Activated naive CD4-positive, alpha-beta T cell treated with anti-CD3 and anti-CD28 coated beads, Interleukin-2, amount 10 ng/mL, durations not matched to agents 7 days and 5 days (primary cell): ENCODE measurements at regions not wholly inside any gene's neighbourhood (a gene's known extent, or its start where the extent isn't known, plus 50 kb on each side); places are given as distances from the start of the nearest gene placed in this dataset.

Experiments
- CTCF ChIA-PET: fragments of 350-600 bp; sonication (Branson Sonifier 250); formaldehyde crosslinking; loops from one replicate; lab custom pipeline; 2021; ENCODE audit warnings: antibody characterized with exemption; lab: Charles Lee
- DNase-seq: peaks from one replicate; pipeline ENCODE4 v3.0.0-alpha.2; 2020
- H3K27ac Mint-ChIP-seq: one replicate; pipeline ENCODE4 v1.8.0; 2021; ENCODE audit warnings: mild to moderate bottlenecking, moderate library complexity, mixed read lengths
- H3K27me3 Mint-ChIP-seq: one replicate; pipeline ENCODE4 v1.8.0; 2021; ENCODE audit warnings: mild to moderate bottlenecking, mixed read lengths
- H3K36me3 Mint-ChIP-seq: one replicate; pipeline ENCODE4 v1.8.0; 2021; ENCODE audit warnings: mixed read lengths
- H3K4me1 Mint-ChIP-seq: one replicate; pipeline ENCODE4 v1.8.0; 2021; ENCODE audit warnings: mixed read lengths
- H3K4me3 Mint-ChIP-seq: one replicate; pipeline ENCODE4 v1.8.0; 2021; ENCODE audit warnings: mild to moderate bottlenecking, moderate library complexity, mixed read lengths
- H3K9me3 Mint-ChIP-seq: one replicate; pipeline ENCODE4 v1.8.0; 2021; ENCODE audit warnings: mixed read lengths

DNA sequence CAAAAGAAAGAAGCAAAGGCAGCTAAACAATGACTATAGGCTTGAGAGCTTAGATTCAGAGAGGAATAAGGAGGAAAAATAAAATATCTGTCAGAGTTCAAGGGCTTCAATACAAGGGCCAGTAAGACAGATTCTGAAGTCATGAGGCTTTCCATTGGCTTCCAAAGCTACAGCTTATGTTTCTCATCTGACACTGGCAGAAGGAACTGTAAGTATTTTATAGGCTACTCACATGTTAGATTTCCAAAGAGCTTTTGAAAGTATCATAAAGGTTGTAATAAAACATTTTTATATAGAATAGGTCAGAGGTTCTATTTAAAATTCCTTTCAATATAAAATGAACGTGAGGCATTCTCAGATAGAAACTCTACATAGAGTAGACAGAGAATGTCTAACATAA, 746.6 kb upstream of the NXPH2 start:
- DNase-seq: no peak

DNA sequence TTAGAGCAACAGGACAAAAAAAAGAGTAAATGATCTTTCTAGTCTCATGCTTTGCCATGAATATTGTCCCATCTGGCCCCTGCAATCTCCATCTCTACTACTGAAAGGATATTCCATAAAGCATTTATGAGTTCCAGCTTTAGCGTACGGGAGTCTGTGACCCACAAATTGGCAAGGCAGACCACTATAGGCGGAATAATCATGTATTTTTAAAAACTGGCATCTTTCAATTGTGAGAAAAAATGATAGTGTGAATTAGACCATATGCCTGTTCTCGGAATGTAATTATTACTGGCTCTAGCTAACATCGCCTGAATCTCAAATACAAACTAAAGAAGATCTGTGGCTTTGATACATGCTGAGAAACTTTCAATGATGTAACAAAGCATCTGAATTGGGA, 738.1 kb upstream of the NXPH2 start:
- H3K4me3 Mint-ChIP-seq: no peak overlapping the region
- no peak for DNase-seq
- H3K27ac Mint-ChIP-seq: no peak overlapping the region
- peaks cover 2% of the 10 kb centered on the region for H3K9me3 Mint-ChIP-seq
- no peaks in the 10 kb centered on the region for H3K4me1 Mint-ChIP-seq
- H3K36me3 Mint-ChIP-seq: no peaks in the 10 kb centered on the region
- no peaks in the 10 kb centered on the region for H3K27me3 Mint-ChIP-seq
- CTCF ChIA-PET: no interaction called here

More for the DNA sequence above, 746.6 kb upstream of the NXPH2 start:
- Mint-ChIP-seq H3K27ac (no peak overlapping the region), H3K9me3 (peaks cover 4% of the 10 kb centered on the region), H3K4me3 (no peak overlapping the region), H3K4me1 (no peaks in the 10 kb centered on the region), H3K27me3 (no peaks in the 10 kb centered on the region), H3K36me3 (no peaks in the 10 kb centered on the region)
- CTCF ChIA-PET: no interaction called here

DNA sequence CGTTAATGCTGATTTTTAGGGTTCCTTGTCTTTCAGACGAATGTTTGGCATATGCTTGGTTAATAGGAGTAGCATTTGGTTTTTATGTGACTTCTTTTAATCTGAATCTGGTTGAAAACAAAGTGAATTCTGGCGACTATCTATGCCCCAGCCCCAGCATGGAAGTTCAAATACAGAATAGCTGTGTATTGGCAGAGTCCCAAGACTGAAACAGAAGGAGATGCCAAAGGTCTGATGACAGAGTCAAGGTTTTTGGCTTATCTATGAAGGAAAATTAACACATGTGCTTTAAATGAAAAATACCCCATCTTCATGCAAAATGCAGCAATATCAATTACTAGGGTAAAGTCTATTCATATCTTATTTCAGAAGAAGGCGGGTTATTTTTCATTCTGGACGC, 734.8 kb upstream of the NXPH2 start:
- Mint-ChIP-seq H3K36me3 (no peaks in the 10 kb centered on the region), H3K27me3 (no peaks in the 10 kb centered on the region), H3K4me3 (no peak overlapping the region), H3K9me3 (peaks cover 2% of the 10 kb centered on the region), H3K4me1 (no peaks in the 10 kb centered on the region), H3K27ac (no peak overlapping the region)
- CTCF ChIA-PET: no interaction called here
- DNase-seq: no peak

DNA sequence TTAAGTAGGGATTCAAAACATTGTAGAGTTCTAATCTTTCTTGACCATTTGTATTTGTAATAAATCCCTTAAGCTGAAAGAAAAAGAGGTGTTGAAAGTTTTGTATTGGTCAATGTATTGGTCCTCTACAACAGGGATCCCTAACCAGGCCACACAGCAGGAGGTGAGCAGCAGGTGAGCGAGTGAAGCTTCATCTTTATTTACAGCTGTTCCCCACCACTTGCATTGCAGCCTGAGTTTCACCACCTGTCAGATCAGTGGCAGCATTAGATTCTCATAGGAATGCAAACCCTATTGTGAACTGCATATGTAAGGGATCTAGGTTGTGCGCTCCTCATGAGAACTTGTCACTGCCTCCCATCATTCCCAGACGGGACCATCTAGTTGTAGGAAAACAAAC, 715.7 kb upstream of the NXPH2 start:
- no peaks in the 10 kb centered on the region for H3K4me1 Mint-ChIP-seq
- CTCF ChIA-PET: no interaction called here
- no peak for DNase-seq

DNA sequence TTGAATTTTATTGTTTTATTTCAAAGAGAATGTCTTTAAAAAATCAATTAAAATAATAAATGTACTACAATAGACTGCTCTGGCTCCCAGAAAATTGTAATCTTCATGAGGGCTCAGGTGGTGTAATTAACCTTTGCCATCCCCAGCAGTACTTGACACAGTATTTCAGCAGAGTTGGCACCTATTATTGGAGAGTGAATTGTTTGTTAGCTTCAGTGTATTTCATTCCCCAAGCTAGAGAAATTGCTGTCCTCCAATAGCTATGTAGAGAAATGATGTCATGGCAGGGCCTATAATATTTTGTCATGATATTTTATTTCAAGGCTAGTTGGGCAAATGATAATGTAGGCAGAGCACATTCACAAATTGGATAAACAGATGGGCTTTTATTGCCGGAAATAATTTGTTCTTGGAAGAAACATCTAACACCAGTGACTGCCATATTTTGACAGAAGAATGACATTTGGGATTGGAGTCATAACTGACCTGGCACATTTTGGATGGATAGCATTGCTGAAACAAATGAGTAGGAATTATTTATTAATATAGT, 712.0 kb upstream of the NXPH2 start:
- H3K4me3 Mint-ChIP-seq: no peak overlapping the region
- no peaks in the 10 kb centered on the region for H3K27me3 Mint-ChIP-seq
- DNase-seq: no peak
- H3K4me1 Mint-ChIP-seq: no peaks in the 10 kb centered on the region
- no peak overlapping the region for H3K27ac Mint-ChIP-seq
- CTCF ChIA-PET: no interaction called here
- no peaks in the 10 kb centered on the region for H3K36me3 Mint-ChIP-seq
- peaks cover 11% of the 10 kb centered on the region for H3K9me3 Mint-ChIP-seq

More for the DNA sequence above, 715.7 kb upstream of the NXPH2 start:
- no peaks in the 10 kb centered on the region for H3K27me3 Mint-ChIP-seq
- no peak overlapping the region for H3K27ac Mint-ChIP-seq
- no peak overlapping the region for H3K4me3 Mint-ChIP-seq
- H3K9me3 Mint-ChIP-seq: peaks cover 13% of the 10 kb centered on the region
- no peaks in the 10 kb centered on the region for H3K36me3 Mint-ChIP-seq

DNA sequence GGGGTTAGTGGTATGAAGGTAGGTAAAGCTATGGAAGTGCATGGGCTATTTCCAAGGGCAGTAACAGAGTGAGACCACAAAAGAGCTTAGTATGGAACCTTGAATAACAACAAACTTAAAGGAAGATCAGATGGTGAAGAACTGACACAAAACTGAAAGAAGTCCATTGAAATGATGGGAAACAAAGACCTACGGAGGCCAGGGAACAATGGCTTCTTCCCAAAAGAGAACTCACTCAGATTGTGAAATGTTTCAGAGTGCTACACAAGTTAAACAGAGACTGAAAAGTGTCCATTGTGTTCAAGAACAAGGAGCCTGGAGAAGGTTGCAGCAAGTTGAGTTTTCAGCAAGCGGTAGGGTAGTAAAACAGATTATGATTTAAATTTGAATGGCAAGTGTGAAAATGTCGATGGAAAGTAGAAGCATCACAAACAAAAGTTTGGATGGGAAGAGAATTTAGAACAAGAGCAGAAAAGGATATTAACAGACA, 700.0 kb upstream of the NXPH2 start:
- CTCF ChIA-PET: no interaction called here
- Mint-ChIP-seq H3K36me3 (no peaks in the 10 kb centered on the region), H3K27me3 (no peaks in the 10 kb centered on the region), H3K4me3 (no peak overlapping the region), H3K9me3 (peaks cover 14% of the 10 kb centered on the region), H3K27ac (no peak overlapping the region), H3K4me1 (no peaks in the 10 kb centered on the region)
- no peak for DNase-seq

DNA sequence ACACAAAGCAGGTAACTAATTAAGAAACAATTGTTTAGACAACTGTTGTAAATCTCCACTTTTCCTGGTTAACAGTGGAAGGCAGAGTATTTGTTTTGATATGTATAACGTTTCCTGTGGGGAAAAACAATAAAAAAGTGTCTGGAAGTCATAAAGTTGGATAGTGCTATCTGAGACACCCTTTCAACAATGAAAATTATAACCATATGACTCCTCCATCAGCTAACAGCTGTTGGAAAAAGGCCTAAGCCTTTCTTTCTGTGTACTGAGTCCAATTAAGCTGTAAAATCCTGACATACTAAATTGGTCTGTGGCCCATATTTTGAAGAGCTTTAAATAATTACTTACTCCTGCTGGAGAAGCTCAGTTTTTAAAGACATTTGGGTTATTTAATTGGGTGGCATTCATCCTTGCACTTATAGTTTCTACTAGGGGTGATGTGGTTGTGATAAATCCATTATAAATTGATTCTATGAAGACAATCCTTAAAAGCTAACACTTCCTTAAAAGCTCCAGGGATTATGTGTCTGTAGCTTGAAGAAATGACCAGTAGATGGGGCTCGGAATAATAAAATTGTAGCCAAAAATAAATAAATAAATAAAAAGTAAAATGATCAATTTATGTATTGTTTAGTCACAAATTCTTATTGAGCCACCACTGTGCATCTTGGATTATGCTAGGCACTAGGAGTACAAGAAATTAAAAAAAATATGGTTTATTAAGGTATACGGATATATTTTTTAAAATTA, 698.1 kb upstream of the NXPH2 start:
- Mint-ChIP-seq H3K4me1 (no peaks in the 10 kb centered on the region), H3K4me3 (no peak overlapping the region), H3K27ac (no peak overlapping the region), H3K36me3 (no peaks in the 10 kb centered on the region), H3K27me3 (no peaks in the 10 kb centered on the region), H3K9me3 (peaks cover 10% of the 10 kb centered on the region)
- no peak for DNase-seq
- CTCF ChIA-PET: no interaction called here

DNA sequence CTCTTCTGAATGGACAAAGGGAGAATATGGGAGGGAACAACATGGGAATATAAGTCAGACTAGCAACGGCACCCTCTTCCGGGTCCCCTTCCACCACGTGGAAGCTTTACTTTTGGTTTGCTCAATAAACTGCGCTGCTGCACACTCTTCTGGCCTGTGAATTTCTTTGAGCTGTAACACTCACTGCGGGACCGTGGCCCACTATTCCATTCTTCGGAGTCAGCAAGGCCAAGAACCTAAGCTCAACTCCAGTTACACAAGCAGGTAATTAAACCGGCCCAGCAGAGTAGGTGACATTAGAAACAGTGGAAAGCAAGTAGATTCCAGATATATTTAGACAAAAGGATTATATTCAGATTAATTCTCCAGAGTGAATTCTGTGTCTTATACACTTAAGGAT, 697.4 kb upstream of the NXPH2 start:
- CTCF ChIA-PET: no interaction called here
- Mint-ChIP-seq H3K4me1 (no peaks in the 10 kb centered on the region), H3K27me3 (no peaks in the 10 kb centered on the region), H3K27ac (no peak overlapping the region), H3K36me3 (no peaks in the 10 kb centered on the region), H3K9me3 (peaks cover 10% of the 10 kb centered on the region), H3K4me3 (no peak overlapping the region)
- DNase-seq: no peak

DNA sequence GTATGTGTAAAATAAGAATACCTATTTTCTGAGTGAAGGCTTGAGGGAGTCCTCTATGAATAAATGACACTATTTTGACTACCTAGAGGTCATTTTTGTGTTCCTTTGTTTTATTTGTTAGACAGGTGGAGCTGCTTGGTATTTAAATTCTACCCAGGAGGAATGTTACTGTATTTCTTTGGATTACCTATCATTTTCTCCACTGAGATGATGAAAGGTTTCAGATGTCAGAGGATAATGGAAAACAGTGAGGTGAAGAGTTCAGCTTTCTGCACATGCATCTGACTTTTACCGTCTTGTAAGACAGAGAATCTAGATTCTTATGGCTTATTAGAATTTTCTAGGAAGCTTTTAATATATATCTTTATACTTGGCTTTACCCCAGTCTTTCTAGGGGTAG, 689.8 kb upstream of the NXPH2 start:
- no peak overlapping the region for H3K27ac Mint-ChIP-seq
- CTCF ChIA-PET: no interaction called here
- no peaks in the 10 kb centered on the region for H3K36me3 Mint-ChIP-seq
- no peak for DNase-seq
- peaks cover 7% of the 10 kb centered on the region for H3K9me3 Mint-ChIP-seq
- H3K27me3 Mint-ChIP-seq: no peaks in the 10 kb centered on the region
- H3K4me1 Mint-ChIP-seq: no peaks in the 10 kb centered on the region
- H3K4me3 Mint-ChIP-seq: no peak overlapping the region

DNA sequence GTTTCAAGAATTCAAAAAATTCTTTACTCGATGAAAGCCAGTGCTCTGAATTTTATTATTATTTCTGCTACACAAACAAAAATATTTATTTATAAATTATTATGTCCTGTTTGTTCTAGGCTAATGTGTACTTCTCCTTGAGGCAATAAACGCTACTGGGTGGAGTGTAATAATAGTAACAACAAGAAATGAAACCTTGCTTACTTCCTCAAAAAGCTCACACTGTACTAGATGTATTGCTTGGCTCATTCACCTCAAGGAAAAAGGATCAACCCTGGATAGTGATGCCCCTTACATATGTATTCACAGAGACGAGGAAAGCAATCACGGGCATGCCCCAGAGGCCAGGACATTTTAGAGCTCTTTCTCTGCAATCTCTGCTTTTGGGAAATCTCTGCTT, 685.6 kb upstream of the NXPH2 start:
- Mint-ChIP-seq H3K4me3 (no peak overlapping the region), H3K27ac (no peak overlapping the region), H3K4me1 (no peaks in the 10 kb centered on the region), H3K9me3 (peaks cover 10% of the 10 kb centered on the region), H3K27me3 (no peaks in the 10 kb centered on the region), H3K36me3 (no peaks in the 10 kb centered on the region)
- CTCF ChIA-PET: no interaction called here
- no peak for DNase-seq

DNA sequence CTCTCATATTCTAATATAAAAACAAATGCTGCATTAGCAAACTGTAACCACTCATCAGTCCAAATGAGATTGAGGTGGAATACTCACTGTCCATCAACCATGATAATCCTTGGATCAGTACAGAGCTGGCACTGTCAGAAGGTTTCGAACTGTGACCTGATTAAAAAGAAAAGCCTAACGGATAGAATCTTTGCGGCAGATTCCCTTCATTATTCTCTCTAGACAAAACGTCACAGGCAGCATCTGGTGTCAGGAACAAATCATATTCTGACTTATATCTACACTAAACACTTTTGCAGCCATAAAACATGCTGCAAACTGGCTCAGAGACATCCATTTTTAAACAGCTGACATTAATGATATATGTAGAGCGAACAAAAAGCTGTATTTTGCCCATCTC, 677.7 kb upstream of the NXPH2 start:
- no peaks in the 10 kb centered on the region for H3K27me3 Mint-ChIP-seq
- no peak overlapping the region for H3K4me3 Mint-ChIP-seq
- no peak for DNase-seq
- no peak overlapping the region for H3K27ac Mint-ChIP-seq
- H3K4me1 Mint-ChIP-seq: no peaks in the 10 kb centered on the region
- CTCF ChIA-PET: no interaction called here
- H3K36me3 Mint-ChIP-seq: no peaks in the 10 kb centered on the region
- H3K9me3 Mint-ChIP-seq: peaks cover 20% of the 10 kb centered on the region

DNA sequence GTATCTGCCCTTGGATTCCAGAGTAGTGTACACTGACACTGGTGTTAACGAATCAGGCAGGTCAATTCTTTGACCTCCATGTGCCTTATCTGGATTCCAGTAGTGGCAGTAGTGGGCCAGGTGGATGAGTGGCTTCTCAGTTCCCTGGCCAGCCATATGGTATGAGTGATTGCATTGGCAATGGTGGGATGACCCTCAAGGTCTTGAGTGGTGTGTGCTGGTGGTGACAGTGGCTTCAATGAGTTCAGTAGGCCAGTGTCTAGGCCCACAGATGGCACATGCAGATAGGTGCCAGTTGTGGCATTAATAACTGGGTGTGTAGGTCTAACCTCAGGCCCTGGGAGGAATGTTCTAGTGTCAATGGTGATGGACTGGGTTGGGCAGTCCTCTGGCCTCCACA, 674.1 kb upstream of the NXPH2 start:
- H3K9me3 Mint-ChIP-seq: peaks cover 19% of the 10 kb centered on the region
- DNase-seq: no peak
- H3K27ac Mint-ChIP-seq: no peak overlapping the region
- CTCF ChIA-PET: no interaction called here
- no peaks in the 10 kb centered on the region for H3K27me3 Mint-ChIP-seq
- H3K4me1 Mint-ChIP-seq: no peaks in the 10 kb centered on the region
- no peaks in the 10 kb centered on the region for H3K36me3 Mint-ChIP-seq
- H3K4me3 Mint-ChIP-seq: no peak overlapping the region

DNA sequence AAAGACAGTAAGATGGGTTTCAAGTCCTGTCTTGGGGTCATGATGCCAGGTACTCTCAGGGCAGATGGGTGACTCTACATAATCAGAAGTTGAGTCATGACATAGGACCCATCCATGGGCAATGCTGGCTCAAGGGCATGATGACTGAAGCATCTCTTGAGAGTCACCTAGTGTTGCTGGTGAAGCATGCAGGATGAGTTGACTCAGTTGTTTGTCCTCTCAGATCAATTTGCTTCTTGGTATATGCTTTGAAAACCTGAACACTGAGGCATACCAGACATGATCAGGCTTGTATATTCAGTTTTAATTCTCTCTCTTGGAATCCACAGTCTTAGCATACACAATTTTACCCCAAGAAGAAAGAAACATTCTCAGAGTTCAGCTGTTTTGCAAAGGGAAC, 658.9 kb upstream of the NXPH2 start:
- no peaks in the 10 kb centered on the region for H3K4me1 Mint-ChIP-seq
- no peak for DNase-seq
- H3K27ac Mint-ChIP-seq: no peak overlapping the region
- no peak overlapping the region for H3K4me3 Mint-ChIP-seq
- no peaks in the 10 kb centered on the region for H3K27me3 Mint-ChIP-seq
- CTCF ChIA-PET: no interaction called here
- H3K9me3 Mint-ChIP-seq: peaks cover 1% of the 10 kb centered on the region
- no peaks in the 10 kb centered on the region for H3K36me3 Mint-ChIP-seq

DNA sequence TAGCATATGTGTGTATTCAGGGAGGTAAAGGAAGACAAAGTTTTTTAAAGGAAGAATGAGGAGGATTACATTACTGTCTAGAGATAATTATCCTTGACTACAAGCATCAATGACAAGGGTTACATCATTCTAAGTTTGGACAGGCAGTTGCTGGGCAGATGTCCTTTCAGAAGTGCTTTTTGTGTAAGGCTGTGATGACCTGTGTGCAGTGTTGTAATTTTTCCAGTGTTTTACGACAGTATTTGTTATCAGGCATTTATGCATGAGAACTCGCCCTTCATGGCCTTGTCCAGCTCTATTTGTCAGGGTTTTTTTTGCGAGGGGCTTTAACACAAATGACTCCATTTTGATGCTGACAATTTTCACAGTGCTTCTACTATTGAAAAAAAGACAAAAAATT, 658.3 kb upstream of the NXPH2 start:
- Mint-ChIP-seq H3K27ac (no peak overlapping the region), H3K9me3 (peaks cover 1% of the 10 kb centered on the region), H3K27me3 (no peaks in the 10 kb centered on the region), H3K36me3 (no peaks in the 10 kb centered on the region), H3K4me1 (no peaks in the 10 kb centered on the region), H3K4me3 (no peak overlapping the region)
- CTCF ChIA-PET: no interaction called here
- DNase-seq: no peak

DNA sequence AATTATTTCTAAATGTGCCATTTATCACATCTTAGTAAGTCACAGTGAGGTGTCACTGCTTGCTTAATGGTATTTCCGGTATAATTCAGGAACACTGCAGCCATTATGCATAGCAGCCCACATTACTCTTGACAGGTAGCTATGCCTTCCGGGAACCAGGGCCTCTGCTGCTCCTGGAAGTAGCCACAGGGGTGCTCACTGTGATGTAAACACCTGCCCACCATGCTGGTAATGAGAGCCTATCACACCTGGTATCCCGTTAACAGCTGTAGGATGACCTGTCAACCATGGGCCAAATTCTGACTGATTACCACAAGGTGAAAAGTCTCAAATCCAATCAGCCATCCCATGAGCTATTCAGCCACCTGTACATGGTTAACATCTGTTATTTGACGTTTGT, 647.0 kb upstream of the NXPH2 start:
- Mint-ChIP-seq H3K4me3 (no peak overlapping the region), H3K27me3 (no peaks in the 10 kb centered on the region), H3K36me3 (no peaks in the 10 kb centered on the region), H3K4me1 (no peaks in the 10 kb centered on the region), H3K9me3 (peaks cover 15% of the 10 kb centered on the region), H3K27ac (no peak overlapping the region)
- DNase-seq: no peak
- CTCF ChIA-PET: no interaction called here
